SU-DHL-6 (cell line): ENCODE measurements at regions not wholly inside any gene's neighbourhood (a gene's known extent, or its start where the extent isn't known, plus 50 kb on each side); places are given as distances from the start of the nearest gene placed in this dataset.

Experiments used
- H2AFZ ChIP-seq: fragments of 200-600 bp; sonication (generic); 2 replicates; pipeline ENCODE4 v1.6.1; 2014; ENCODE audit warnings: low read depth, mild to moderate bottlenecking, moderate library complexity, mixed read lengths, antibody characterized with exemption, low read length; ENCODE audit not compliant: severe bottlenecking
- H3F3A ChIP-seq: fragments of 200-600 bp; shearing (Covaris generic); 2 replicates; pipeline ENCODE4 v1.6.0; 2016; ENCODE audit warnings: antibody characterized with exemption, mild to moderate bottlenecking; ENCODE audit not compliant: insufficient read depth
- H3K27ac ChIP-seq: fragments of 200-600 bp; sonication (generic); 2 replicates; pipeline ENCODE4 v1.5.1; 2016; ENCODE audit warnings: low read depth, mild to moderate bottlenecking, low read length, moderate library complexity, mixed read lengths
- H3K27me3 ChIP-seq: fragments of 200-600 bp; sonication (generic), shearing (Covaris generic); 2 replicates; pipeline ENCODE4 v1.6.0; 2014; ENCODE audit warnings: mild to moderate bottlenecking, low read length
- H3K36me3 ChIP-seq: fragments of 200-600 bp; sonication (generic); 2 replicates; pipeline ENCODE4 v1.6.1; 2014; ENCODE audit warnings: mild to moderate bottlenecking, low read length, mixed read lengths
- H3K4me2 ChIP-seq: fragments of 300-600, 200-600 bp; shearing (Covaris generic), sonication (generic); 2 replicates; pipeline ENCODE4 v1.6.0; 2014; ENCODE audit warnings: low read length, low read depth, mild to moderate bottlenecking; ENCODE audit not compliant: poor library complexity, severe bottlenecking
- H3K4me3 ChIP-seq: fragments of 200-600 bp; sonication (generic); 2 replicates; pipeline ENCODE4 v1.5.1; 2014; ENCODE audit warnings: antibody characterized with exemption, low read length, mild to moderate bottlenecking, mixed read lengths; ENCODE audit not compliant: insufficient read depth, poor library complexity, severe bottlenecking
- H3K79me2 ChIP-seq: fragments of 200-600 bp; sonication (generic); 2 replicates; pipeline ENCODE4 v1.6.1; 2014; ENCODE audit warnings: mild to moderate bottlenecking, low read length, moderate library complexity; ENCODE audit not compliant: insufficient read depth
- H3K9ac ChIP-seq: fragments of 200-600 bp; sonication (generic); 2 replicates; pipeline ENCODE4 v1.7.0; 2014; ENCODE audit warnings: mild to moderate bottlenecking, low read length
- H3K9me2 ChIP-seq: fragments of 200-600 bp; sonication (generic); replicated peaks from 2 replicates; pipeline ENCODE4 v1.6.1; 2014; ENCODE audit warnings: low read length; ENCODE audit not compliant: insufficient read depth
- H3K9me3 ChIP-seq: fragments of 200-600 bp; sonication (generic); 2 replicates; pipeline ENCODE4 v1.6.1; 2014; ENCODE audit warnings: low read length, mixed read lengths; ENCODE audit not compliant: insufficient read depth
- H4K20me1 ChIP-seq: fragments of 200-600 bp; sonication (generic); 2 replicates; pipeline ENCODE4 v1.6.1; 2014; ENCODE audit warnings: low read depth, mild to moderate bottlenecking, antibody characterized with exemption, low read length, moderate library complexity, mixed read lengths
- CTCF ChIP-seq: fragments of 200-600 bp; sonication (generic); IDR thresholded peaks from one replicate; pipeline ENCODE4 v1.5.1; 2017; ENCODE audit warnings: antibody characterized with exemption, mild to moderate bottlenecking, low read length, moderate library complexity; ENCODE audit not compliant: insufficient read depth, poor library complexity, severe bottlenecking
- EZH2phosphoT487 ChIP-seq: fragments of 200-600 bp; sonication (generic), shearing (Covaris generic); conservative IDR thresholded peaks from 2 replicates; pipeline ENCODE4 v1.6.1; 2018; ENCODE audit warnings: mild to moderate bottlenecking, antibody characterized with exemption, low read length, moderate library complexity, mixed read lengths

DNA sequence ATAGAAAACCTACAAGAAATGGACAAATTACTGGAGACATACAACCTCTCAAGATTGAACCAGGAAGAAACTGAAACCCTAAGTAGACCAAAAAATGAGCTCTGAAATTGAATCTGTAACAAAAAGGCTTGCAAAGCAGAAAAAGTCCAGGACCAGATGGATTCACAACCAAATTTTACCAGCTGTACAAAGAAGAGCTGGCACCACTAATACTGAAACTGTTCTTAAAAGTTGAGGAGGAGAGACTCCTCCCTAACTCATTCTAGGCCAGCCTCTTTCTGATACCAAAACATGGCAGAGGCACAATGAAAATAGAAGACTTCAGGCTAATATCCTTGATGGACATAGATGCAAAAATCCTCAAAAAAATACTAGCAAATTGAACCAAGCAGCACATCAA lies 542.3 kb downstream of the CYLC2 start:
- no peaks in the 10 kb centered on the region for H3K9me3 ChIP-seq
- no peak overlapping the region for H3K4me3 ChIP-seq
- no peaks in the 10 kb centered on the region for H3K79me2 ChIP-seq
- no peak overlapping the region for H3K4me2 ChIP-seq
- H3K36me3 ChIP-seq = no peaks in the 10 kb centered on the region
- H3F3A ChIP-seq = no peaks in the 10 kb centered on the region
- H3K27ac ChIP-seq = no peak overlapping the region
- H3K9ac ChIP-seq = no peak overlapping the region
- no peak overlapping the region for H2AFZ ChIP-seq
- no peaks in the 10 kb centered on the region for H3K27me3 ChIP-seq
- H3K9me2 ChIP-seq = no peaks in the 10 kb centered on the region
- no peak for TF ChIP-seq CTCF
- TF ChIP-seq EZH2phosphoT487 = no peak
- no peaks in the 10 kb centered on the region for H4K20me1 ChIP-seq

DNA sequence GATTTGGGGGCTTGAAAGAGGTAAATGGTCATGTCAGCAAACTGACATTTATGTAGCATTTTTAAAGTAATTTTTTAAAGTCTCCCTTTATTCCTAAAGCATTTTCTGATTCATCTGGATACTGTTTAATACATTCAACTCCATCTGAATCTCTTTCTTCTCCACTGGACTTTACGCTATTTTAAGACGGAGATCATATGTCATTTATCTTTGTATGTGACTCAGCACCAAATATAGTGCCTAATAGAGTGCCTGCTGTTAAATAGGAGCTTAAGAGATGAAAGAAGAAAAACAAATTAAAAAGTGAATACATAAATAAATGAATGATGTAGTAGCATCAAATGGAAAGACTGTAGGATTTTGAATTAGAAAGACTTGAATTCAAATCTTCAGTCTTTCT lies 548.8 kb upstream of the SMC2 start:
- Histone ChIP-seq H3K27ac (no peak overlapping the region), H3K9me2 (no peaks in the 10 kb centered on the region), H4K20me1 (no peaks in the 10 kb centered on the region), H3K79me2 (no peaks in the 10 kb centered on the region), H2AFZ (no peak overlapping the region), H3F3A (no peaks in the 10 kb centered on the region), H3K9me3 (no peaks in the 10 kb centered on the region), H3K36me3 (no peaks in the 10 kb centered on the region), H3K4me3 (no peak overlapping the region), H3K4me2 (no peak overlapping the region), H3K9ac (no peak overlapping the region), H3K27me3 (no peaks in the 10 kb centered on the region)
- no peak for TF ChIP-seq EZH2phosphoT487

DNA sequence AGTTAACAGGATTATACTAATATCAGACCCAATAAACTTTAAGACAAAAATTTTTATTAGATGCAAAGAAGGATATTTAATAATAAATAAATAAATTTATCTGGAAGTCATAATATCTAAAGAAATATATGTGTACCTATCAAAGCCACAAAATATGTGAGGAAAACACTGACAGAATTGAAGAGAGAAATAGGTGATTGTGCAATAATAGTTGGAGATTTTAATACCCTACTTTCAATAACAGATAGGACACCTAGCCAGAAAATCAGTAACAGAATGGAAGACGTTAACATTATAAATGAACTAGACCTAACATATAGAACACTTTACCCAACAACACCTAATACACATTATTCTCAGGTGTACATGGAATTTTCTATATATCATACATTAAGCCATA lies 541.4 kb upstream of the SMC2 start:
- Histone ChIP-seq H3K4me2 (no peak overlapping the region), H3K9me2 (no peaks in the 10 kb centered on the region), H3K4me3 (no peak overlapping the region), H3K27me3 (no peaks in the 10 kb centered on the region), H3K79me2 (no peaks in the 10 kb centered on the region), H3K27ac (no peak overlapping the region), H2AFZ (no peak overlapping the region), H4K20me1 (no peaks in the 10 kb centered on the region), H3F3A (no peaks in the 10 kb centered on the region), H3K9me3 (no peaks in the 10 kb centered on the region), H3K36me3 (no peaks in the 10 kb centered on the region), H3K9ac (no peak overlapping the region)
- TF ChIP-seq CTCF (no peak), EZH2phosphoT487 (no peak)

GRCh38 chr9:103574056-103574455 lies 520.1 kb upstream of the SMC2 start:
- Histone ChIP-seq H3K9me3 (no peaks in the 10 kb centered on the region), H4K20me1 (no peaks in the 10 kb centered on the region), H3K27ac (no peak overlapping the region), H3K9me2 (no peaks in the 10 kb centered on the region), H3K9ac (no peak overlapping the region), H3K79me2 (no peaks in the 10 kb centered on the region), H2AFZ (no peak overlapping the region), H3K4me2 (no peak overlapping the region), H3K4me3 (no peak overlapping the region), H3K27me3 (no peaks in the 10 kb centered on the region), H3K36me3 (no peaks in the 10 kb centered on the region), H3F3A (no peaks in the 10 kb centered on the region)
- TF ChIP-seq CTCF (no peak), EZH2phosphoT487 (no peak)
